HepG2 (cell line): ENCODE measurements at regions not wholly inside any gene's neighbourhood (a gene's known extent, or its start where the extent isn't known, plus 50 kb on each side); places are given as distances from the start of the nearest gene placed in this dataset.

Experiments
- ATAC-seq: fragments of 200-7000 bp; cut with Tn5 transposase; 3 replicates; pipeline ENCODE4 v1.9.1; 2020; ENCODE audit warnings: mild to moderate bottlenecking, moderate library complexity
- BruUV-seq: library from RNA; stranded (reverse); fragments of 400-500 nt; replicated peaks from 2 replicates; lab custom pipeline; 2021; lab: Mats Ljungman, UMichigan
- CTCF ChIA-PET: fragments of 300-600 bp; formaldehyde crosslinking; extraction: SDS; loops from one replicate; lab custom pipeline; 2021; ENCODE audit warnings: low total read pairs, inconsistent platforms, low intra/inter-chr PET ratio; lab: Yijun Ruan, JAX
- POLR2A ChIA-PET: fragments of 350-600 bp; sonication (Branson Sonifier 250); formaldehyde crosslinking; loops from one replicate; lab custom pipeline; 2020; ENCODE audit warnings: antibody characterized with exemption, inconsistent platforms; lab: Yijun Ruan, JAX
- DNase-seq: peaks from one replicate; pipeline ENCODE4 v3.0.0-alpha.2; 2015; ENCODE audit warnings: low spot score
- FAIRE-seq: peaks from 3 replicates; lab custom pipeline; 2011; peaks lifted over from hg19 to GRCh38; lab: Jason Lieb, UNC
- H2AFZ ChIP-seq: one replicate; pipeline ENCODE4 v1.6.1; 2011; ENCODE audit warnings: low read length, inconsistent platforms
- H3K27ac ChIP-seq: fragments of 300-600 bp; 3 replicates; pipeline ENCODE4 v1.8.0; 2011; ENCODE audit warnings: mixed run types, mild to moderate bottlenecking, mixed read lengths, low read length, inconsistent platforms; ENCODE audit not compliant: insufficient read depth; ENCODE audit errors: extremely low read length
- H3K27me3 ChIP-seq, 2 experiments: fragments of 200-600 bp in 1 of 2; 2 replicates in 1 of 2; 3 replicates in 1 of 2; pipeline versions ENCODE4 v1.6.0 to v1.8.0; 2011; ENCODE audit warnings: low read length in 2 of 2, mild to moderate bottlenecking in 2 of 2, moderate library complexity in 2 of 2, inconsistent platforms in 1 of 2; ENCODE audit not compliant: insufficient read depth in 2 of 2, control insufficient read depth in 1 of 2
- H3K36me3 ChIP-seq, 2 experiments: fragments of 200-600 bp in 1 of 2; replicated peaks in 1 of 2; 2 replicates in 1 of 2; 3 replicates in 1 of 2; pipeline versions ENCODE4 v1.5.1 to v1.8.0; 2011; ENCODE audit warnings: low read length in 2 of 2, inconsistent platforms in 1 of 2; ENCODE audit not compliant: insufficient read depth in 2 of 2, control insufficient read depth in 1 of 2
- H3K4me1 ChIP-seq: 2 replicates; pipeline ENCODE4 v1.5.1; 2012; ENCODE audit warnings: low read length, inconsistent platforms; ENCODE audit not compliant: insufficient read depth
- H3K4me2 ChIP-seq: 2 replicates; pipeline ENCODE4 v1.6.0; 2011; ENCODE audit warnings: low read depth, low read length, inconsistent platforms
- H3K4me3 ChIP-seq, 3 experiments: fragments of 200-600 bp in 1 of 3; sonication (generic), shearing (Covaris generic) in 1 of 3; replicated peaks in 1 of 3; 2 replicates each; pipeline ENCODE4 v1.5.1; 2011 to 2016; ENCODE audit warnings: low read length in 3 of 3, inconsistent platforms in 2 of 3, low read depth in 2 of 3, mild to moderate bottlenecking in 2 of 3, control low read depth in 1 of 3, mixed read lengths in 1 of 3; ENCODE audit not compliant: insufficient read depth in 1 of 3
- H3K79me2 ChIP-seq: one replicate; pipeline ENCODE4 v1.6.1; 2011; ENCODE audit warnings: low read length, inconsistent platforms; ENCODE audit not compliant: insufficient read depth
- H3K9ac ChIP-seq: 2 replicates; pipeline ENCODE4 v1.6.0; 2011; ENCODE audit warnings: mild to moderate bottlenecking, low read depth, low read length, inconsistent platforms; ENCODE audit not compliant: insufficient read depth
- H3K9me3 ChIP-seq: 2 replicates; pipeline ENCODE4 v1.5.1; 2012; ENCODE audit warnings: mild to moderate bottlenecking, low read length
- H4K20me1 ChIP-seq: 2 replicates; pipeline ENCODE4 v1.6.0; 2011; ENCODE audit warnings: inconsistent platforms, mild to moderate bottlenecking, low read length, moderate library complexity; ENCODE audit not compliant: insufficient read depth
- FOSL2 ChIP-seq: sonication (generic); formaldehyde crosslinking; IDR thresholded peaks from 2 replicates; pipeline ENCODE4 v1.4.0; 2020; ENCODE audit warnings: missing genetic modification reagents
- GABPA ChIP-seq, 2 experiments: IDR thresholded peaks; 2 replicates each; pipeline ENCODE4 v1.6.1; 2011 to 2016; ENCODE audit warnings: low read depth in 2 of 2, low read length in 1 of 2, missing biosample characterization in 1 of 2, missing genetic modification characterization in 1 of 2
- GATA4 ChIP-seq: sonication (generic); IDR thresholded peaks from 2 replicates; pipeline ENCODE4 v1.6.1; 2016; ENCODE audit warnings: antibody characterized with exemption, low read depth, borderline replicate concordance
- KAT2B ChIP-seq: fragments of 150-350 bp; IDR thresholded peaks from 2 replicates; pipeline ENCODE4 v1.6.1; 2014; ENCODE audit warnings: low read depth, low read length, borderline replicate concordance
- NFRKB ChIP-seq: fragments of 450-650 bp; IDR thresholded peaks from 2 replicates; pipeline ENCODE4 v1.6.1; 2017
- ZC3H4 ChIP-seq: sonication (generic); formaldehyde crosslinking; IDR thresholded peaks from 2 replicates; pipeline ENCODE4 v1.4.0; 2020; ENCODE audit warnings: missing genetic modification reagents, borderline replicate concordance
- ZNF484 ChIP-seq: sonication (generic); formaldehyde crosslinking; IDR thresholded peaks from 2 replicates; pipeline ENCODE4 v1.5.1; 2020; ENCODE audit warnings: mild to moderate bottlenecking, low read depth, missing genetic modification reagents, borderline replicate concordance
- ZNF724P ChIP-seq: sonication (generic); formaldehyde crosslinking; IDR thresholded peaks from 2 replicates; pipeline ENCODE4 v1.8.0; 2022; ENCODE audit warnings: missing genetic modification reagents, borderline replicate concordance
- ZNF777 ChIP-seq: sonication (generic); formaldehyde crosslinking; IDR thresholded peaks from 2 replicates; pipeline ENCODE4 v1.4.0; 2020; ENCODE audit warnings: missing genetic modification reagents
- WGBS: methylation state at CpG from one replicate; pipeline ENCODE4 v1.1.6; 2017; ENCODE audit warnings: low lambda C conversion rate; 5-methylcytosine and 5-hydroxymethylcytosine counted together
- in situ Hi-C: cut with HindIII; loops from 2 replicates; pipeline ENCODE4 v1.10.0; 2017; ENCODE audit warnings: low pct_unique_long_range_greater_than_20kb; ENCODE audit not compliant: extremely low pct_ligation_motif_present
- intact Hi-C: fragments of 100-400 bp; cut with micrococcal nuclease; formaldehyde crosslinking; loops from one replicate; pipeline ENCODE4 v1.10.0; 2022; ENCODE audit not compliant: unreplicated experiment
- TF ChIP-seq, protein P1 (sequence below): sonication (generic); formaldehyde crosslinking; IDR thresholded peaks from 2 replicates; pipeline ENCODE4 v1.4.0; 2020; ENCODE audit warnings: missing genetic modification reagents

- TF ChIP-seq ZNF724P (CRISPR knock-in tag) (no peak), KAT2B (no peak), ZC3H4 (CRISPR knock-in tag) (no peak), GATA4 (no peak)
Measured at GRCh38 chr12:114164351-114164750, 198.2 kb upstream of the RBM19 start (continued).

DNA sequence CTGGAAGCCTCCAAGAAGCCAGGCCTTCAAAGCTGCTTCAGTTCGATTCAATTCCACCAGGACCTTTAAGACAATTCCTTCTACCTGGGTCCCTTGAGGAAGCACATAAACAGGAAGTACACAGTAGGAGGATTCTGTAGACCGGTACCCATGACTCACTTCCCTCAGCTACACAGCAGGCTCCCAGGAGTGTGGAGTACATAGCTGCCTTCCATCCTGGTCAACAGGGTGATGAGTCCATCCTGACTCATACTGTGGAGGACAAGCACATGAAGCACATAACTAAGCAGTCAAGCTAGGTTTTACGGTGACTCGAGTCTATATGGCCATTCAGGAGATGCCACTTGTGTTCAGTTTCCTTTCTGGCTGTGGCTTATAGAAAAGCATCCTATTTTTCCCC is 197.6 kb upstream of the RBM19 start:
- intact Hi-C loops = no loop called here
- POLR2A ChIA-PET = no interaction called here

DNA sequence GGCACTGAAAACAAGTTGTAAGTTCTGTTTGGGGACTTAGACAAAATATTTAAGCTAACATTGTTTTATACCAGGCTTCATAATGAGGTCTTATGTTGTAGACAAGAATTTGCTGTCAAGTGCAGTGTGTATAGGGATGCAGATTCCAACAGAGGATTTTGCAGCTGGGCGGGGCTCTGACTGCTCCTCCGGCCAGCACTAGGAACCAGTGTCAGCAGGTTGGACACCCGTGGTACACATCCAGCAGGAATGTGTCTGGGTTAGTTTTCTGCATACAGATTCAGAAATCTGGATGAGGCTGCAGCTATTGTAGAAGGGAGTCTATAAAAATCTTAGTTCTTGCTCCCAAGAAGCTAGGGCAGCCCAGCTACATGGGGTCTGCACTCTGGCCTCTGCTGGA is 194.3 kb upstream of the RBM19 start:
- ATAC-seq (no peak), FAIRE-seq (no peak), DNase-seq (no peak)
- H2AFZ ChIP-seq = no peak overlapping the region
- TF ChIP-seq, protein P1, sequence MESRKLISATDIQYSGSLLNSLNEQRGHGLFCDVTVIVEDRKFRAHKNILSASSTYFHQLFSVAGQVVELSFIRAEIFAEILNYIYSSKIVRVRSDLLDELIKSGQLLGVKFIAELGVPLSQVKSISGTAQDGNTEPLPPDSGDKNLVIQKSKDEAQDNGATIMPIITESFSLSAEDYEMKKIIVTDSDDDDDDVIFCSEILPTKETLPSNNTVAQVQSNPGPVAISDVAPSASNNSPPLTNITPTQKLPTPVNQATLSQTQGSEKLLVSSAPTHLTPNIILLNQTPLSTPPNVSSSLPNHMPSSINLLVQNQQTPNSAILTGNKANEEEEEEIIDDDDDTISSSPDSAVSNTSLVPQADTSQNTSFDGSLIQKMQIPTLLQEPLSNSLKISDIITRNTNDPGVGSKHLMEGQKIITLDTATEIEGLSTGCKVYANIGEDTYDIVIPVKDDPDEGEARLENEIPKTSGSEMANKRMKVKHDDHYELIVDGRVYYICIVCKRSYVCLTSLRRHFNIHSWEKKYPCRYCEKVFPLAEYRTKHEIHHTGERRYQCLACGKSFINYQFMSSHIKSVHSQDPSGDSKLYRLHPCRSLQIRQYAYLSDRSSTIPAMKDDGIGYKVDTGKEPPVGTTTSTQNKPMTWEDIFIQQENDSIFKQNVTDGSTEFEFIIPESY (CRISPR knock-in tag) = no peak
- no peak for TF ChIP-seq NFRKB
- no peak overlapping the region for H3K4me3 ChIP-seq
- no peak overlapping the region for H3K27ac ChIP-seq
- no peaks in the 10 kb centered on the region for H3K36me3 ChIP-seq
- in situ Hi-C loops (no loop called here), intact Hi-C loops (no loop called here)
- CTCF ChIA-PET = no interaction called here
- H3K4me1 ChIP-seq = no peaks in the 10 kb centered on the region
- BruUV-seq = no TSS peak
- no peaks in the 10 kb centered on the region for H4K20me1 ChIP-seq
- WGBS = 33% methylated on average over 1 of the region's 3 CpGs
- no peak overlapping the region for H3K9ac ChIP-seq
- POLR2A ChIA-PET = no interaction called here
- H3K9me3 ChIP-seq = no peaks in the 10 kb centered on the region
- no peak overlapping the region for H3K4me2 ChIP-seq
- H3K79me2 ChIP-seq = no peaks in the 10 kb centered on the region
- no peaks in the 10 kb centered on the region; a peak in 1 of 5 replicates for H3K27me3 ChIP-seq

More for the DNA sequence above, 197.6 kb upstream of the RBM19 start:
- DNase-seq (peak; percentile 38), ATAC-seq (peak; percentile 57; the same call in 2 of the 3 replicates), FAIRE-seq (no peak)
- 0% methylated on average over 4 of the region's 4 CpGs for WGBS
- Histone ChIP-seq H3K4me2 (no peak overlapping the region), H3K9me3 (no peaks in the 10 kb centered on the region), H3K27ac (no peak overlapping the region), H3K4me3 (no peak overlapping the region), H3K9ac (no peak overlapping the region), H3K36me3 (no peaks in the 10 kb centered on the region), H3K79me2 (no peaks in the 10 kb centered on the region), H3K27me3 (no peaks in the 10 kb centered on the region; a peak in 1 of 5 replicates), H2AFZ (no peak overlapping the region), H4K20me1 (no peaks in the 10 kb centered on the region), H3K4me1 (no peaks in the 10 kb centered on the region)
- no TSS peak for BruUV-seq
- in situ Hi-C loops = no loop called here
- CTCF ChIA-PET = no interaction called here
- TF ChIP-seq ZNF484 (CRISPR knock-in tag) = no peak
- TF ChIP-seq ZNF777 (CRISPR knock-in tag) = no peak
- peak; percentile 17; the same call in 1 of the 2 replicates for TF ChIP-seq GABPA (IDR thresholded peaks at IDR 0.05; ENCODE audit: low read depth, low read length)
- TF ChIP-seq GABPA (CRISPR knock-in tag; IDR thresholded peaks at IDR 0.05; ENCODE audit: low read depth) = peak; percentile 64
- TF ChIP-seq FOSL2 (CRISPR knock-in tag) = peak; percentile 65
